ENCODE measurements at regions not wholly inside any gene's neighbourhood (a gene's known extent, or its start where the extent isn't known, plus 50 kb on each side); places are given as distances from the start of the nearest gene placed in this dataset.

- Histone ChIP-seq H3K36me3 (ENCODE audit: low read depth) (no peaks in the 10 kb centered on the region), H2AFZ (no peak overlapping the region), H3K9me2 (ENCODE audit: insufficient read depth) (no peaks in the 10 kb centered on the region), H3K27me3 (replicated peaks; ENCODE audit: insufficient read depth) (no peaks in the 10 kb centered on the region), H3K27ac (no peak overlapping the region), H3K9me3 (ENCODE audit: low read depth) (no peaks in the 10 kb centered on the region), H3F3A (ENCODE audit: insufficient read depth) (no peaks in the 10 kb centered on the region), H3K4me1 (ENCODE audit: insufficient read depth) (0 out of 2 replicates have a peak, but pooled peaks cover 3% of the 10 kb centered on the region), H3K4me2 (ENCODE audit: unreplicated experiment) (no peak overlapping the region), H4K20me1 (ENCODE audit: insufficient read depth) (no peaks in the 10 kb centered on the region), H3K4me3 (no peak overlapping the region), H3K9ac (no peak overlapping the region), H3K79me2 (ENCODE audit: insufficient read depth) (no peaks in the 10 kb centered on the region)
- no peak for DNase-seq
- TF ChIP-seq EZH2phosphoT487 (IDR thresholded peaks at IDR 0.05; ENCODE audit: insufficient read depth, low read depth) = no peak
- no peak for TF ChIP-seq EZH2 (IDR thresholded peaks at IDR 0.05; ENCODE audit: insufficient read depth, poor library complexity, severe bottlenecking)
- in situ Hi-C loops (cut with MboI) = no loop called here
Measured at GRCh38 chr4:138772366-138772765, 243.2 kb upstream of the NOCT start.

- WGBS, 2 experiments (ENCODE audit: low coverage in 1 of 2, low lambda C conversion rate in 2 of 2, missing lambda C conversion rate in 2 of 2) = 71 to 72% methylated on average over 4 of the region's 4 CpGs
- Histone ChIP-seq H4K20me1 (ENCODE audit: insufficient read depth) (no peaks in the 10 kb centered on the region), H3K79me2 (ENCODE audit: insufficient read depth) (no peaks in the 10 kb centered on the region), H3F3A (ENCODE audit: insufficient read depth) (no peaks in the 10 kb centered on the region), H3K4me1 (ENCODE audit: insufficient read depth) (no peaks in the 10 kb centered on the region), H3K4me3 (no peak overlapping the region), H2AFZ (no peak overlapping the region), H3K27ac (no peak overlapping the region), H3K27me3 (replicated peaks; ENCODE audit: insufficient read depth) (no peaks in the 10 kb centered on the region), H3K9me2 (ENCODE audit: insufficient read depth) (no peaks in the 10 kb centered on the region), H3K9me3 (ENCODE audit: low read depth) (no peaks in the 10 kb centered on the region), H3K36me3 (ENCODE audit: low read depth) (no peaks in the 10 kb centered on the region), H3K9ac (no peak overlapping the region), H3K4me2 (ENCODE audit: unreplicated experiment) (no peak overlapping the region)
- TF ChIP-seq EZH2 (IDR thresholded peaks at IDR 0.05; ENCODE audit: insufficient read depth, poor library complexity, severe bottlenecking) (no peak), EZH2phosphoT487 (IDR thresholded peaks at IDR 0.05; ENCODE audit: insufficient read depth, low read depth) (no peak)
- DNase-seq = no peak
- in situ Hi-C loops (cut with MboI) = no loop called here
Measured at GRCh38 chr4:138770818-138771217, 244.8 kb upstream of the NOCT start.

GRCh38 chr4:138766332-138766731, 249.2 kb upstream of the NOCT start:
- TF ChIP-seq EZH2 (IDR thresholded peaks at IDR 0.05; ENCODE audit: insufficient read depth, poor library complexity, severe bottlenecking) = no peak
- no peak for TF ChIP-seq EZH2phosphoT487 (IDR thresholded peaks at IDR 0.05; ENCODE audit: insufficient read depth, low read depth)
- WGBS, 2 experiments (ENCODE audit: low coverage in 1 of 2, low lambda C conversion rate in 2 of 2, missing lambda C conversion rate in 2 of 2) = 82 to 85% methylated on average over 8 of the region's 8 CpGs

GRCh38 chr4:138765442-138765841, 250.1 kb upstream of the NOCT start:
- Histone ChIP-seq H3F3A (ENCODE audit: insufficient read depth) (peaks cover 16% of the 10 kb centered on the region), H3K9ac (no peak overlapping the region), H3K4me2 (ENCODE audit: unreplicated experiment) (no peak overlapping the region), H3K9me3 (ENCODE audit: low read depth) (no peaks in the 10 kb centered on the region), H3K27ac (no peak overlapping the region), H3K9me2 (ENCODE audit: insufficient read depth) (no peaks in the 10 kb centered on the region), H3K79me2 (ENCODE audit: insufficient read depth) (no peaks in the 10 kb centered on the region), H3K4me1 (ENCODE audit: insufficient read depth) (0 out of 2 replicates have a peak, but pooled peaks cover 3% of the 10 kb centered on the region), H3K36me3 (ENCODE audit: low read depth) (no peaks in the 10 kb centered on the region), H3K27me3 (replicated peaks; ENCODE audit: insufficient read depth) (no peaks in the 10 kb centered on the region), H3K4me3 (no peak overlapping the region), H2AFZ (no peak overlapping the region), H4K20me1 (ENCODE audit: insufficient read depth) (no peaks in the 10 kb centered on the region)
- no peak for DNase-seq
- TF ChIP-seq EZH2phosphoT487 (IDR thresholded peaks at IDR 0.05; ENCODE audit: insufficient read depth, low read depth) (no peak), EZH2 (IDR thresholded peaks at IDR 0.05; ENCODE audit: insufficient read depth, poor library complexity, severe bottlenecking) (no peak)
- in situ Hi-C loops (cut with MboI) = no loop called here
- WGBS, 2 experiments (ENCODE audit: low coverage in 1 of 2, low lambda C conversion rate in 2 of 2, missing lambda C conversion rate in 2 of 2) = 64 to 68% methylated on average over 3 of the region's 3 CpGs

More at GRCh38 chr4:138766332-138766731, 249.2 kb upstream of the NOCT start:
- no peak for DNase-seq
- Histone ChIP-seq H3F3A (ENCODE audit: insufficient read depth) (peaks cover 13% of the 10 kb centered on the region), H3K4me3 (no peak overlapping the region), H3K4me2 (ENCODE audit: unreplicated experiment) (no peak overlapping the region), H3K4me1 (ENCODE audit: insufficient read depth) (0 out of 2 replicates have a peak, but pooled peaks cover 3% of the 10 kb centered on the region), H3K9me3 (ENCODE audit: low read depth) (no peaks in the 10 kb centered on the region), H3K27me3 (replicated peaks; ENCODE audit: insufficient read depth) (no peaks in the 10 kb centered on the region), H2AFZ (no peak overlapping the region), H3K79me2 (ENCODE audit: insufficient read depth) (no peaks in the 10 kb centered on the region), H3K9me2 (ENCODE audit: insufficient read depth) (no peaks in the 10 kb centered on the region), H3K9ac (no peak overlapping the region), H3K36me3 (ENCODE audit: low read depth) (no peaks in the 10 kb centered on the region), H4K20me1 (ENCODE audit: insufficient read depth) (no peaks in the 10 kb centered on the region), H3K27ac (no peak overlapping the region)
- in situ Hi-C loops (cut with MboI) = no loop called here

- Histone ChIP-seq H3F3A (ENCODE audit: insufficient read depth) (peaks cover 19% of the 10 kb centered on the region), H3K9me3 (ENCODE audit: low read depth) (no peaks in the 10 kb centered on the region), H3K4me2 (ENCODE audit: unreplicated experiment) (no peak overlapping the region), H3K9me2 (ENCODE audit: insufficient read depth) (no peaks in the 10 kb centered on the region), H3K4me1 (ENCODE audit: insufficient read depth) (peaks cover 3% of the 10 kb centered on the region; the same call in 1 of the 2 replicates), H3K4me3 (no peak overlapping the region), H3K79me2 (ENCODE audit: insufficient read depth) (no peaks in the 10 kb centered on the region), H3K9ac (no peak overlapping the region), H3K36me3 (ENCODE audit: low read depth) (no peaks in the 10 kb centered on the region), H4K20me1 (ENCODE audit: insufficient read depth) (no peaks in the 10 kb centered on the region), H2AFZ (no peak overlapping the region), H3K27ac (no peak overlapping the region), H3K27me3 (replicated peaks; ENCODE audit: insufficient read depth) (no peaks in the 10 kb centered on the region)
- 75% methylated on average over 1 of the region's 1 CpG for WGBS, 2 experiments (ENCODE audit: low coverage in 1 of 2, low lambda C conversion rate in 2 of 2, missing lambda C conversion rate in 2 of 2)
- no peak for TF ChIP-seq EZH2 (IDR thresholded peaks at IDR 0.05; ENCODE audit: insufficient read depth, poor library complexity, severe bottlenecking)
- no peak for TF ChIP-seq EZH2phosphoT487 (IDR thresholded peaks at IDR 0.05; ENCODE audit: insufficient read depth, low read depth)
- in situ Hi-C loops (cut with MboI) = no loop called here
- peak; percentile 42 for DNase-seq
Measured at GRCh38 chr4:138761638-138762220, 253.9 kb upstream of the NOCT start.

All from GM23248 (cell line).